ENCODE measurements at regions not wholly inside any gene's neighbourhood (a gene's known extent, or its start where the extent isn't known, plus 50 kb on each side); places are given as distances from the start of the nearest gene placed in this dataset.

DNA sequence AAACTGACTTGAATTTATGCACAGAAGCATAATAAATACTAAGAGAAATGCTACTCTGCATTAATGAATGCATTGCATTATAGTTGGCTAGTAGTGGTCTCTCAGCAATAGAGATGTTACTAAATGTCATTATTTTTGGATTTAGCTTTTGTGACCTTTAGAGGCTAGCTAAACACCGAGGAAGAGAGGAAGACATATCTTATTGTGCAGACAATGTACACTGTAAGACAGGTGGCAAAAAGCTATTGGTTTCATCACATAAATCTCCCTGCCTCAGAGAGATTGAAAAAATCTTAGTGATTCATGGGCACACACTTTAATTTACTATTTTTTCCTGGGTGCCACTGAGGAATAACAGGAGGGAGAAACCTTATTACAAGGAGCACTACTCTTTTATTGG is 435.9 kb downstream of the TMEM232 start:
- no peak for TF ChIP-seq FOS (IDR thresholded peaks at IDR 0.05; ENCODE audit: borderline replicate concordance, insufficient read depth, low read length)
- TF ChIP-seq, protein P1, sequence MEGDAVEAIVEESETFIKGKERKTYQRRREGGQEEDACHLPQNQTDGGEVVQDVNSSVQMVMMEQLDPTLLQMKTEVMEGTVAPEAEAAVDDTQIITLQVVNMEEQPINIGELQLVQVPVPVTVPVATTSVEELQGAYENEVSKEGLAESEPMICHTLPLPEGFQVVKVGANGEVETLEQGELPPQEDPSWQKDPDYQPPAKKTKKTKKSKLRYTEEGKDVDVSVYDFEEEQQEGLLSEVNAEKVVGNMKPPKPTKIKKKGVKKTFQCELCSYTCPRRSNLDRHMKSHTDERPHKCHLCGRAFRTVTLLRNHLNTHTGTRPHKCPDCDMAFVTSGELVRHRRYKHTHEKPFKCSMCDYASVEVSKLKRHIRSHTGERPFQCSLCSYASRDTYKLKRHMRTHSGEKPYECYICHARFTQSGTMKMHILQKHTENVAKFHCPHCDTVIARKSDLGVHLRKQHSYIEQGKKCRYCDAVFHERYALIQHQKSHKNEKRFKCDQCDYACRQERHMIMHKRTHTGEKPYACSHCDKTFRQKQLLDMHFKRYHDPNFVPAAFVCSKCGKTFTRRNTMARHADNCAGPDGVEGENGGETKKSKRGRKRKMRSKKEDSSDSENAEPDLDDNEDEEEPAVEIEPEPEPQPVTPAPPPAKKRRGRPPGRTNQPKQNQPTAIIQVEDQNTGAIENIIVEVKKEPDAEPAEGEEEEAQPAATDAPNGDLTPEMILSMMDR (IDR thresholded peaks at IDR 0.05; ENCODE audit: extremely low read depth in 1 of 2, insufficient read depth in 1 of 2, low read depth in 1 of 2, low read length in 2 of 2), result no peak

Data from endothelial cell of umbilical vein (primary cell).